ENCODE measurements at regions not wholly inside any gene's neighbourhood (a gene's known extent, or its start where the extent isn't known, plus 50 kb on each side); places are given as distances from the start of the nearest gene placed in this dataset.

DNA sequence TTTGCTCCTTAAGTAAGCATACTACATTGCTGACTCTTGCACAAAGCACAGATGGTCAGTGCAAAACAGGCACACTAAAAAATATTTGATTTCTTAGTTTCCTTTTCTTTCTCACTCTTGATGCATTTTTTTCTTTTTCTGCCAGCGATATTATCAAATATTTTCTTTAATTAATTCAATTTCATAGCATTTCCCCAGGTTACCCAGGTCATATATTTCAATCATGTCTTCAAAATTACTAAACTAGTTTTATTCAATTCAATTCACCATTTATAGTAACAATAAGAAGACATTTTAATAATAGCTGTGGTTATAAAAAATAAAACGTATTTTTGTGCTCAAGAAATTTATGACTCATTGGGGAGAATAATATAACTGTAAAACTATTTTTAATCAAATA is 421.2 kb downstream of the GASK1B start:
- no peak for DNase-seq (ENCODE audit: low read depth)

DNA sequence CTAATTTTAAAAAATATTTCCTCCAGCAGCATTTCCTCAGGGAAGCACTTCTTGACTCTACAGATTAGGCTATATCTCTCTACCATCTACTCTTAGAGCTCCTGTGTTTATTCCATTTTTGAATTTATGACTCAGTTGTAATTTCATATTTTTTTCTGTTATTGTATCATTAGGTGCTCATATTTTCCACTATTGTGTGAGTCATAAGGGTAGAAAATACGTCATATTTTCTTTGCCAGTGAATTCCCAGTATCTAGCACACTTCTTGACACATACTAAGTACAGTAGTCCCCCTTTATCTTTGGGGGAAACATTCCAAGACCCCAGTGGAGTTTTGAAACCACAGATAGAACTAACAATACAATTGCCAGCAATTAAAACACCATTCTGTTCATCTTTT is 431.2 kb downstream of the GASK1B start:
- no peak for DNase-seq (ENCODE audit: low read depth)
- no peak overlapping the region for H3K4me3 ChIP-seq (ENCODE audit: low read depth, low read length)
- TF ChIP-seq, protein P1, sequence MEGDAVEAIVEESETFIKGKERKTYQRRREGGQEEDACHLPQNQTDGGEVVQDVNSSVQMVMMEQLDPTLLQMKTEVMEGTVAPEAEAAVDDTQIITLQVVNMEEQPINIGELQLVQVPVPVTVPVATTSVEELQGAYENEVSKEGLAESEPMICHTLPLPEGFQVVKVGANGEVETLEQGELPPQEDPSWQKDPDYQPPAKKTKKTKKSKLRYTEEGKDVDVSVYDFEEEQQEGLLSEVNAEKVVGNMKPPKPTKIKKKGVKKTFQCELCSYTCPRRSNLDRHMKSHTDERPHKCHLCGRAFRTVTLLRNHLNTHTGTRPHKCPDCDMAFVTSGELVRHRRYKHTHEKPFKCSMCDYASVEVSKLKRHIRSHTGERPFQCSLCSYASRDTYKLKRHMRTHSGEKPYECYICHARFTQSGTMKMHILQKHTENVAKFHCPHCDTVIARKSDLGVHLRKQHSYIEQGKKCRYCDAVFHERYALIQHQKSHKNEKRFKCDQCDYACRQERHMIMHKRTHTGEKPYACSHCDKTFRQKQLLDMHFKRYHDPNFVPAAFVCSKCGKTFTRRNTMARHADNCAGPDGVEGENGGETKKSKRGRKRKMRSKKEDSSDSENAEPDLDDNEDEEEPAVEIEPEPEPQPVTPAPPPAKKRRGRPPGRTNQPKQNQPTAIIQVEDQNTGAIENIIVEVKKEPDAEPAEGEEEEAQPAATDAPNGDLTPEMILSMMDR (IDR thresholded peaks at IDR 0.05; ENCODE audit: insufficient read depth, low read length) = no peak

More for the DNA sequence above, 421.2 kb downstream of the GASK1B start:
- TF ChIP-seq, protein P1 (IDR thresholded peaks at IDR 0.05; ENCODE audit: insufficient read depth, low read length) = no peak
- H3K4me3 ChIP-seq (ENCODE audit: low read depth, low read length) = no peak overlapping the region

DNA sequence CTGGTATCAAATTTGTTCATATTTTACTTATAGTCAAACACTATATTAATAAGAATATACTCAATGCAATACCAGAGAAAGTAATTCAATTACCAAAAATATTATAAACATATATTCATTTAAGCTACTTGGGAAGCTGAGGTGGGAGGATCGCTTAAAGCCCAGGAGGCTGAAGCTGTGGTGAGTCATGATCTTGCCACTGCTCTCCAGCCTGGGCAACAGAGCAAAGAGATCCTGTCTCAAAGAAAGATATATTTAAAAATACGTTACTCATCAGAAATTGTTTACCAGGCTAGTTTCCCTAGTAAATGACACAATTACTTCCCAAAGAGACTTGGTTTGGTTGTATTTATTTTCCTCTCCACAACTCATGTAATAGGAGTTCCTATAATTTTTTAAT is 433.6 kb downstream of the GASK1B start:
- TF ChIP-seq, protein P1 (IDR thresholded peaks at IDR 0.05; ENCODE audit: insufficient read depth, low read length) = no peak
- no peak for DNase-seq (ENCODE audit: low read depth)
- H3K4me3 ChIP-seq (ENCODE audit: low read depth, low read length) = no peak overlapping the region

DNA sequence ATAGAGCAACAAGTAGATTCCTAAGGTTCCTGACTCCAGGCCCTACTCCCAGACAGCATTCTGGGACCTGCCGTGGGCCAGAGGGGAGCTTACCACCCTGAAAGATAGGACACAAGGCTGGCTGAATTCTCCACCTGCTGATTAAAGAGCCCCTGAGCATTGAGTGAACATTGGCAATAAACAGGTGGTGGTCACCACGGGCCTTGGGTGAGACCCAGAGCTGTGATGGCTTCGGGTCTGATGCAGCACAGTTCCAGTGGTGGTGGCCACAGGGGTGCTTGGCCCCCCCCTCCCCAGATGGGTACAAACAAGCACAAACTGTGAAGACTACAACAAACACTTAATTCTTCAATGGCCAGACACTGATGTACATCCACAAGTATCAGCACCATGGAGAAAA is 444.6 kb downstream of the GASK1B start:
- no peak for DNase-seq (ENCODE audit: low read depth)
- TF ChIP-seq, protein P1 (IDR thresholded peaks at IDR 0.05; ENCODE audit: insufficient read depth, low read length) = no peak
- H3K4me3 ChIP-seq (ENCODE audit: low read depth, low read length) = no peak overlapping the region

DNA sequence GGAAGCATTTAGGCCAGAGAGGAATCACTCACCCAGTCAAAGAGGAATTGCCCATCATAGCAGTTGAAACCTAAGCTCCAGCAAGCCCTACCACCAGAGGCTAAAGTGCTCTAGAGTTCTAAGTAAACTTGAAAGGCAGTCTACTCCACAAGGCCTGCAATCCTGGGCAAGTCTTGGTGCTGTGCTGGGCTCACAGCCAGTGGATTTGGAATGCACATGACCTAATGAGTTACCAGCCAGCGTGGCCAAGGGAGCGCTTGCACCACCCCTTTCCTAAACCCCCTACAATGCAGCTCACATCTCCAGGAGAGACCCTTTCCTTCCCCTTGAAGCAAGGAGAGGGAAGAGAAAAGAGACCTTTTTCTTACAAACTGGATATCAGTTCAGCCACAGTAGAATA is 445.7 kb downstream of the GASK1B start:
- TF ChIP-seq, protein P1 (IDR thresholded peaks at IDR 0.05; ENCODE audit: insufficient read depth, low read length) = no peak
- H3K4me3 ChIP-seq (ENCODE audit: low read depth, low read length) = no peak overlapping the region
- no peak for DNase-seq (ENCODE audit: low read depth)

DNA sequence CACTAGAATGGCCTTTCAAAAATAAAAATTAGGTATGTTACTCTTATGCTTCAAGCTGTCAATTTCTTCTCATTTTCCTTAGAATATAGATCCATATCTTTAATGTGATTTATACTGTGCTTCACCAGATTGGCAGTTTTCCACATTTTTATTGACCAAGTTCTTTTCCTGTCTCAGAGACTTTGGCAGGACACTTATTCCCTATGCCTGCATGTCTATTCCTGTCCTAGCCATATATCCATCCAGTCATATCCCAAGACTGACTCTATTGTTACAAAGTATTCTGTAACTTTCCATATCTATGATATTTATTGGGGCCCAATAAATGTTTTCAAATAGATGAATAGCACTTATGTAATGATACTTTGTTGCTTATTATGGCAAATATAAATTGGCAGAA is 450.7 kb downstream of the GASK1B start:
- H3K4me3 ChIP-seq (ENCODE audit: low read depth, low read length) = no peak overlapping the region
- TF ChIP-seq, protein P1 (IDR thresholded peaks at IDR 0.05; ENCODE audit: insufficient read depth, low read length) = no peak
- no peak for DNase-seq (ENCODE audit: low read depth)

DNA sequence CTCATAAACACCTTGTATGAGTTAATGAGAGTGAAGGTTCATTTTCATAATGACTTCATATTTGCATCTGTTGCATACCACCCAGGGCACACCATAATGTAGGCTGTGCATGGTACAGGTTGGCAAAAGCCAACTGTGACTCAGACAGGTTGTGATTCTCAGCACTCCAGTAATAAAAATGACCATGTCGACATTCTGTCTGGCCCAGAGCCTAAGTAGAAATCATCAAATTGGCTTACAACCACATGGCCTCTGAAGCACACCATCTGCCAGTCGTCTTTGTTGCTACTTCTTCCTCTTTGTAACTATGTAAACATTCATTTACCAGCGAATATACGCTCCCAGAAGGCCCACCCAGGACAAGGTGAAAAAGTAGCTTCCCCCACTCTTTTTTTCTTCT is 459.5 kb downstream of the GASK1B start:
- H3K4me3 ChIP-seq (ENCODE audit: low read depth, low read length) = no peak overlapping the region
- DNase-seq (ENCODE audit: low read depth) = no peak
- TF ChIP-seq, protein P1 (IDR thresholded peaks at IDR 0.05; ENCODE audit: insufficient read depth, low read length) = no peak

All from fibroblast of the aortic adventitia (primary cell).